ENCODE measurements at regions not wholly inside any gene's neighbourhood (a gene's known extent, or its start where the extent isn't known, plus 50 kb on each side); places are given as distances from the start of the nearest gene placed in this dataset.

- H3K9me3 Mint-ChIP-seq = no peaks in the 10 kb centered on the region
- H3K4me3 Mint-ChIP-seq = no peak overlapping the region
- H3K4me1 Mint-ChIP-seq = peaks cover 43% of the 10 kb centered on the region
- peaks cover 89% of the 10 kb centered on the region for H3K27me3 Mint-ChIP-seq (ENCODE audit: low read depth, poor library complexity)
- TF ChIP-seq, protein P1, sequence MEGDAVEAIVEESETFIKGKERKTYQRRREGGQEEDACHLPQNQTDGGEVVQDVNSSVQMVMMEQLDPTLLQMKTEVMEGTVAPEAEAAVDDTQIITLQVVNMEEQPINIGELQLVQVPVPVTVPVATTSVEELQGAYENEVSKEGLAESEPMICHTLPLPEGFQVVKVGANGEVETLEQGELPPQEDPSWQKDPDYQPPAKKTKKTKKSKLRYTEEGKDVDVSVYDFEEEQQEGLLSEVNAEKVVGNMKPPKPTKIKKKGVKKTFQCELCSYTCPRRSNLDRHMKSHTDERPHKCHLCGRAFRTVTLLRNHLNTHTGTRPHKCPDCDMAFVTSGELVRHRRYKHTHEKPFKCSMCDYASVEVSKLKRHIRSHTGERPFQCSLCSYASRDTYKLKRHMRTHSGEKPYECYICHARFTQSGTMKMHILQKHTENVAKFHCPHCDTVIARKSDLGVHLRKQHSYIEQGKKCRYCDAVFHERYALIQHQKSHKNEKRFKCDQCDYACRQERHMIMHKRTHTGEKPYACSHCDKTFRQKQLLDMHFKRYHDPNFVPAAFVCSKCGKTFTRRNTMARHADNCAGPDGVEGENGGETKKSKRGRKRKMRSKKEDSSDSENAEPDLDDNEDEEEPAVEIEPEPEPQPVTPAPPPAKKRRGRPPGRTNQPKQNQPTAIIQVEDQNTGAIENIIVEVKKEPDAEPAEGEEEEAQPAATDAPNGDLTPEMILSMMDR (IDR thresholded peaks at IDR 0.05) = no peak
- DNase-seq = no peak
- H3K27ac Mint-ChIP-seq = no peak overlapping the region
- no peaks in the 10 kb centered on the region for H3K36me3 Mint-ChIP-seq (ENCODE audit: low read depth)
These were observed 91.6 kb downstream of the NR2F2 start for GRCh38 chr15:96422125-96422524.

DNA sequence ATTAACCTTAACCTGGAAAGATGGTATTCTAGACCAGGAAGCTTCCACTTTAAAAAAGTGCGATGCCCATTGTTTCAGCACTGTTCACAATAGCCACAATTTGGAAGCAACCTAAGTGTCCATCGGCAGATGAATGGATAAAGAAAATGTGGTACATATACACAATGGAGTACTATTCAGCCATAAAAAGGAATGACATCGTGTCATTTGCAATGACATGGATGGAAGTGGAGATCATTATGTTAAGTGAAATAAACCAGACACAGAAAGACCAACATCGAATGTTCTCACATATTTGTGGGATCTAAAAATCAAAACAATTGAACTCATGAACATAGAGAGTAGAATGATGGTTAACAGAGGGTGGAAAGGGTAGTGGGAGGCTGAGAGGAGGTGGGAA, 94.2 kb downstream of the NR2F2 start:
- Mint-ChIP-seq H3K36me3 (ENCODE audit: low read depth) (no peaks in the 10 kb centered on the region), H3K4me3 (no peak overlapping the region), H3K27ac (no peak overlapping the region), H3K27me3 (ENCODE audit: low read depth, poor library complexity) (peaks cover 74% of the 10 kb centered on the region), H3K4me1 (peaks cover 19% of the 10 kb centered on the region), H3K9me3 (no peaks in the 10 kb centered on the region)
- TF ChIP-seq, protein P1 (IDR thresholded peaks at IDR 0.05) = no peak
- DNase-seq = no peak

GRCh38 chr15:96428742-96429141, 98.2 kb downstream of the NR2F2 start:
- no peak overlapping the region for H3K4me3 Mint-ChIP-seq
- no peak for DNase-seq
- no peaks in the 10 kb centered on the region for H3K9me3 Mint-ChIP-seq
- TF ChIP-seq, protein P1 (IDR thresholded peaks at IDR 0.05) = no peak
- H3K27ac Mint-ChIP-seq = no peak overlapping the region
- H3K27me3 Mint-ChIP-seq (ENCODE audit: low read depth, poor library complexity) = peaks cover 40% of the 10 kb centered on the region
- no peaks in the 10 kb centered on the region for H3K36me3 Mint-ChIP-seq (ENCODE audit: low read depth)
- H3K4me1 Mint-ChIP-seq = no peaks in the 10 kb centered on the region

- no peak for DNase-seq
- TF ChIP-seq, protein P1 (IDR thresholded peaks at IDR 0.05) = no peak
- no peak overlapping the region for H3K4me3 Mint-ChIP-seq
- H3K36me3 Mint-ChIP-seq (ENCODE audit: low read depth) = no peaks in the 10 kb centered on the region
- H3K27ac Mint-ChIP-seq = no peak overlapping the region
- peaks cover 16% of the 10 kb centered on the region for H3K27me3 Mint-ChIP-seq (ENCODE audit: low read depth, poor library complexity)
- no peaks in the 10 kb centered on the region for H3K4me1 Mint-ChIP-seq
- no peaks in the 10 kb centered on the region for H3K9me3 Mint-ChIP-seq
These were observed 101.3 kb downstream of the NR2F2 start for GRCh38 chr15:96431786-96432185.

DNA sequence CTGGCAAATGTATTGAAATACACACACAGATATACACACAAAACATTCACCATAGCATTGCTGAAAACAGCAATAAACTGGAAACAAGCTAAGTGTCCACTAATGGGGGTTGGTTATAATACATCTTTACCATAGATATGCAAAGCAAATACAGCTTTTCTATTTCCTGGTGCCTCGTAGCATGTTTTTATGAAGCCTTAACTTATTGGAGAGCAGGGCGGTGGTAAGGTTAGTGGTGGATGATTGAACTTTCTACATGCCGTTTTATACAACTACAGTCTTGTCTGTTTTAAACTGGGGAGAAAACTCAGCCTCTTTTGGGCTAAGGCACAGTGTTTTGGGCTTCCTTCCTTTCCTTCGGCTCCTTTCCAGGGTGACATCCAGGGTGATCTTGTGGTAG, 104.5 kb downstream of the NR2F2 start:
- H3K27ac Mint-ChIP-seq = no peak overlapping the region
- DNase-seq = no peak
- H3K9me3 Mint-ChIP-seq = no peaks in the 10 kb centered on the region
- H3K36me3 Mint-ChIP-seq (ENCODE audit: low read depth) = no peaks in the 10 kb centered on the region
- no peaks in the 10 kb centered on the region for H3K4me1 Mint-ChIP-seq
- no peak overlapping the region for H3K4me3 Mint-ChIP-seq
- TF ChIP-seq, protein P1 (IDR thresholded peaks at IDR 0.05) = no peak
- H3K27me3 Mint-ChIP-seq (ENCODE audit: low read depth, poor library complexity) = peaks cover 3% of the 10 kb centered on the region

DNA sequence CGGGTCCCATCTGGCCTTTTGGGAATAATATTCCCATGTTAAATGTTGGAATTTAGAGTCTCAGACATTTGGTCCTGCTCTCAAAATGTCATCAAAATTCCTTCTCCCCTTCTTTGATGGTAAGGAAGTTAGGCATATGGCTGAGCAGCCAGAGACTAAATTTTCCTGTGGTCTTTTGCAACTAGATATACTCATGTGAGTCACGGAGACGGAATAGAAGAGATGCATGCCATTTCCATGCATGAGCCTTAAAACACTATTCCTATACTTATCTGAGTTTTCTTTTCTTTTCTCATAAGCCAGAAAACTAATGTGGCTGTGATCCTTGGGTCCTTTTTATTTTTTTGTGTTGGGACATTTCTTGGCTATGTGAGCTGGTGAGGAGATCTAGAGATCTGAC, 105.3 kb downstream of the NR2F2 start:
- Mint-ChIP-seq H3K4me3 (no peak overlapping the region), H3K4me1 (no peaks in the 10 kb centered on the region), H3K27ac (no peak overlapping the region), H3K36me3 (ENCODE audit: low read depth) (no peaks in the 10 kb centered on the region), H3K9me3 (no peaks in the 10 kb centered on the region), H3K27me3 (ENCODE audit: low read depth, poor library complexity) (peaks cover 3% of the 10 kb centered on the region)
- TF ChIP-seq, protein P1 (IDR thresholded peaks at IDR 0.05) = no peak
- no peak for DNase-seq
